ENCODE measurements at regions not wholly inside any gene's neighbourhood (a gene's known extent, or its start where the extent isn't known, plus 50 kb on each side); places are given as distances from the start of the nearest gene placed in this dataset.

GRCh38 chr18:65468881-65469280 lies 281.9 kb upstream of the CDH7 start (continued):
- TF ChIP-seq PREB (CRISPR knock-in tag; IDR thresholded peaks at IDR 0.05; ENCODE audit: borderline replicate concordance) (no peak), MYBL2 (CRISPR knock-in tag; IDR thresholded peaks at IDR 0.05) (no peak), FOXP4 (CRISPR knock-in tag; IDR thresholded peaks at IDR 0.05) (no peak), NR1H2 (CRISPR knock-in tag; IDR thresholded peaks at IDR 0.05) (no peak), RELA (CRISPR knock-in tag; IDR thresholded peaks at IDR 0.05; ENCODE audit: borderline replicate concordance) (no peak), E2F1 (CRISPR knock-in tag; IDR thresholded peaks at IDR 0.05) (no peak), GRHL2 (CRISPR knock-in tag; IDR thresholded peaks at IDR 0.05; ENCODE audit: insufficient replicate concordance, severe bottlenecking) (no peak), FOXJ3 (CRISPR knock-in tag; IDR thresholded peaks at IDR 0.05; ENCODE audit: borderline replicate concordance) (no peak)

GRCh38 chr18:65464361-65464760 lies 286.5 kb upstream of the CDH7 start:
- H3K27ac Mint-ChIP-seq: no peak overlapping the region
- H3K27me3 Mint-ChIP-seq (ENCODE audit: low read depth): no peaks in the 10 kb centered on the region
- POLR2A ChIA-PET: no interaction called here
- H3K9me3 Mint-ChIP-seq: no peaks in the 10 kb centered on the region
- no peak for TF ChIP-seq ZNF219 (CRISPR knock-in tag; IDR thresholded peaks at IDR 0.05; ENCODE audit: borderline replicate concordance)
- no peak for TF ChIP-seq PRDM15 (CRISPR knock-in tag; IDR thresholded peaks at IDR 0.05)
- TF ChIP-seq HMGA2 (CRISPR knock-in tag; IDR thresholded peaks at IDR 0.05): no peak
- H3K4me1 Mint-ChIP-seq: no peaks in the 10 kb centered on the region
- CTCF ChIA-PET: no interaction called here
- no peaks in the 10 kb centered on the region for H3K36me3 Mint-ChIP-seq
- DNase-seq (ENCODE audit: low spot score) (no peak), ATAC-seq (no peak)
- no peak overlapping the region for H3K4me3 Mint-ChIP-seq

- no peaks in the 10 kb centered on the region for H3K4me1 Mint-ChIP-seq
- H3K9me3 Mint-ChIP-seq: no peaks in the 10 kb centered on the region
- DNase-seq (ENCODE audit: low spot score) (no peak), ATAC-seq (no peak)
- TF ChIP-seq ATF1 (CRISPR knock-in tag; IDR thresholded peaks at IDR 0.05) (no peak), NFYB (CRISPR knock-in tag; conservative IDR thresholded peaks at IDR 0.05; ENCODE audit: low read depth) (no peak)
- no peaks in the 10 kb centered on the region for H3K27me3 Mint-ChIP-seq (ENCODE audit: low read depth)
- H3K27ac Mint-ChIP-seq: no peak overlapping the region
- CTCF ChIA-PET: no interaction called here
- H3K36me3 Mint-ChIP-seq: no peaks in the 10 kb centered on the region
- H3K4me3 Mint-ChIP-seq: no peak overlapping the region
- POLR2A ChIA-PET: no interaction called here
Observed at GRCh38 chr18:65459741-65460140, 291.1 kb upstream of the CDH7 start.

- no peak for ATAC-seq
- Mint-ChIP-seq H3K4me3 (no peak overlapping the region), H3K4me1 (no peaks in the 10 kb centered on the region), H3K27me3 (ENCODE audit: low read depth) (no peaks in the 10 kb centered on the region), H3K9me3 (no peaks in the 10 kb centered on the region), H3K36me3 (no peaks in the 10 kb centered on the region), H3K27ac (no peak overlapping the region)
- DNase-seq (ENCODE audit: low spot score): no peak
- ChIA-PET CTCF (no interaction called here), POLR2A (no interaction called here)
- TF ChIP-seq TCF7 (CRISPR knock-in tag; IDR thresholded peaks at IDR 0.05; ENCODE audit: low read depth) (no peak), FOXK1 (CRISPR knock-in tag; IDR thresholded peaks at IDR 0.05) (no peak), AFF4 (CRISPR knock-in tag; IDR thresholded peaks at IDR 0.05; ENCODE audit: borderline replicate concordance) (no peak), SMAD4 (CRISPR knock-in tag; IDR thresholded peaks at IDR 0.05) (no peak), E2F4 (CRISPR knock-in tag; IDR thresholded peaks at IDR 0.05; ENCODE audit: borderline replicate concordance, low read depth) (no peak), MYBL2 (CRISPR knock-in tag; IDR thresholded peaks at IDR 0.05) (no peak)
Observed at GRCh38 chr18:65458871-65459270, 291.9 kb upstream of the CDH7 start.
